Adrenal gland (tissue), 5 donors: ENCODE measurements at regions not wholly inside any gene's neighbourhood (a gene's known extent, or its start where the extent isn't known, plus 50 kb on each side); places are given as distances from the start of the nearest gene placed in this dataset.

Source experiments
- CTCF ChIP-seq, 6 experiments: fragments of 450-650 bp in 4 of 6; fragments of 200-600 bp in 2 of 6; sonication (generic) in 1 of 6; IDR thresholded peaks; 1 replicate in 5 of 6; 2 replicates in 1 of 6; pipeline versions ENCODE4 v1.5.1 to v1.8.0; 2016 to 2021; ENCODE audit warnings: antibody characterized with exemption in 6 of 6, mild to moderate bottlenecking in 2 of 6, moderate library complexity in 1 of 6
- POLR2A ChIP-seq, 2 donors: fragments of 450-650 bp; IDR thresholded peaks; one replicate each; pipeline ENCODE4 v1.6.1; 2017; ENCODE audit warnings: antibody characterized with exemption in 2 of 2, mild to moderate bottlenecking in 2 of 2, moderate library complexity in 1 of 2
- donor health status: DM: no; HTN: no; CAD: no.

- TF ChIP-seq CTCF (IDR thresholded peaks at IDR 0.05) (no peak), POLR2A (IDR thresholded peaks at IDR 0.05) (no peak)
Observed at GRCh38 chr16:86087011-86087895, 188.3 kb downstream of the IRF8 start.
